HG03066 (cell line): ENCODE measurements at regions not wholly inside any gene's neighbourhood (a gene's known extent, or its start where the extent isn't known, plus 50 kb on each side); places are given as distances from the start of the nearest gene placed in this dataset.
"Not testable (repeated sequence)": the region's sequence is repeated elsewhere in the genome, so short reads cannot be mapped to it uniquely, and the experiment has no call there.

Experiments used
- ATAC-seq: cut with Tn5 transposase; IDR thresholded peaks from one replicate; pipeline ENCODE4 v1.9.1; 2021; ENCODE audit warnings: low read depth; ENCODE audit not compliant: unreplicated experiment

GRCh38 chr5:92956886-92957285 lies 624.1 kb downstream of the NR2F1-AS1 start:
- no peak for ATAC-seq

- no peak for ATAC-seq
Observed at GRCh38 chr5:92952243-92952642, 628.8 kb downstream of the NR2F1-AS1 start.

GRCh38 chr5:92951746-92952145 lies 629.3 kb downstream of the NR2F1-AS1 start:
- no peak for ATAC-seq

DNA sequence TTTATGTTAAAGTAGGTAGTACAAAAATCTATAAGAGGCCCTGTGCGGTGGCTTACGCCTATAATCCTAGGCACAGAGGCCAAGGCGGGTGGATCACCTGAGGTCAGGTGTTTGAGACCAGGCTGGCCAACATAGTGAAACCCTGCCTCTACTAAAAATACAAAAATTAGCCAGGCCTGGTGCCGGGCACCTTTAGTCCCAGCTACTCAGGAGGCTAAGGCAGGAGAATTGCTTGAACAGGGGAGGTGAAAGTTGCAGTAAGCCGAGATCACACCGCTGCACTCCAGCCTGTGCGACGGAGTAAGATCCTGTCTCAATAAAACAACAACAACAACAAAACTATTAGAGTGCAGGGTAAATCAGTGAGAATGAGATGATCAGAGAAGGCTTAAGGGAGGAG lies 634.5 kb downstream of the NR2F1-AS1 start:
- no peak for ATAC-seq

DNA sequence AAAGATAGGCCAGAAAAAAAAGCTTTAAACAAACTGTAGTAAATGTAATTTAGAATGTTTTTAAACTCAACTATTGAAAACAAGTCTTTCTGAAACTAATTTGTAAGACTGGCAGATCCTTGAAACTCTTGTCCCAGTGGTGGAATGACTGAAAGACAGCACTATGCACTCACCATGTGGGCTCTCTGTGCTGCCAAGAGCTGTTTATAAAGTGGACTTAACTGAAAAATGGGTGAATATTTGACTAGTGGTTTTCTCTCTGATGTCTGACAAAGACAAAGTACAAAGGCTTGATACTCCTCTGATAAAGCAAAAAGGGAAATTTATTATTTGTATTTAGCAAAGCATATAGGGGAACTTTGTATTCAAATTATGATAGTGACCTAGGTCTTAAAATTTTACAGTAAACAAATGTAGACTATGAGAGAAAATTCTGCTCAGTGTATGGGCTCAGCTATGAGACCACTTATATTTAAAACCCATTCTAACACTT lies 635.4 kb downstream of the NR2F1-AS1 start:
- no peak for ATAC-seq

DNA sequence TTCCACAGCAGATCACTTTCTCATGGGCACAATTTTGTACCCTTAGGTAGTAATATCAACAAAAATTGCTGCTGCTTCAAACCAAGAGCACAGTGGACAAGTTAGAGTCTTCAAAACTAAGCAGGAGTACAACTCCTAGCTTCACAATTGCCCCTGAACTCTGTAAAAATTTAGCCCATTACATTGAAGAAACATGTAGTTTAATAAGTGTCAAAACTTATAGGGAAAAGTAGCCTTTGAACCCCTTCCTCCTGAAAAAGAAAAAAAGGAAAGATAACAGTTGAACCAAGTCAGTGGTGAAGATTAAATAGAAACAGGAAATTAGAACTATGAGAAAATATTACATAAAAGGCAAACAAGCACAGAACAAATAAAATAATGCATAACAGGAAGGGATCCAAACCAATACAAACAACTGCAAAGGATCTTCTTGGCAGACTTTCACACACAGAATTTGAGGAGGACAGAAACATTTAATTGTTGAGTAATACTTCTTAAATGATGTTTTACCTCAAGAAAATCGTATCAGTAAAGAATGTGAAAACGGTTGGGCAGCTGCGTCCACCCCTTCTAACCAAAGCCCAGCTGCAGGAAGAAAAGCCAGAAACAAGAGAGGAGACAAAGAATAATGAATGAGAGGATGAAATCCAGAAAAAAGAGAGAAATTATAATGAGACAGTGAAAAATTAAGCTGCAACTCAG lies 636.0 kb downstream of the NR2F1-AS1 start:
- no peak for ATAC-seq

- no peak for ATAC-seq
Observed at GRCh38 chr5:92944337-92944736, 636.7 kb downstream of the NR2F1-AS1 start.

GRCh38 chr5:92942762-92943161 lies 638.3 kb downstream of the NR2F1-AS1 start:
- ATAC-seq: no peak

GRCh38 chr5:92941806-92942205 lies 639.2 kb downstream of the NR2F1-AS1 start:
- no peak for ATAC-seq

- no peak for ATAC-seq
Observed at GRCh38 chr5:92939428-92939827, 641.6 kb downstream of the NR2F1-AS1 start.

GRCh38 chr5:92937396-92937795 lies 643.6 kb downstream of the NR2F1-AS1 start:
- ATAC-seq: not testable (repeated sequence)

DNA sequence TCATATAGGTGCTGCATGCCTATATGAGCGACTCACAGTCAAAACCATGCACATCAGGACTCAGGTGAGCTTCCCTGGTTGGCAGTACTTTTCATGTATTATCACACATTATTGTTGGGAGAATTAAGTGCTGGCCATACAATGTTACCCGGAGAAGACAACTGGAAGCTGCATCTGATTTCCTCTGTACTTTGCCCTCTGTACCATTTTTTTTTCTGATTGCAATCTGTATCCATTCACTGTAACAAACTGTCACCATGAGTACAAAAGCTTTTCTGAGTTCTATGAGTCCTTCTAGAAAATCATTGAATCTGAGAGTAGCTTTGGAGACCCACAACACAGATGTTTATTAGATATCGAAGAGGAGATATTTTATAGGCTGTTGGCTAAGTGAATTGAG lies 651.0 kb downstream of the NR2F1-AS1 start:
- ATAC-seq: no peak

DNA sequence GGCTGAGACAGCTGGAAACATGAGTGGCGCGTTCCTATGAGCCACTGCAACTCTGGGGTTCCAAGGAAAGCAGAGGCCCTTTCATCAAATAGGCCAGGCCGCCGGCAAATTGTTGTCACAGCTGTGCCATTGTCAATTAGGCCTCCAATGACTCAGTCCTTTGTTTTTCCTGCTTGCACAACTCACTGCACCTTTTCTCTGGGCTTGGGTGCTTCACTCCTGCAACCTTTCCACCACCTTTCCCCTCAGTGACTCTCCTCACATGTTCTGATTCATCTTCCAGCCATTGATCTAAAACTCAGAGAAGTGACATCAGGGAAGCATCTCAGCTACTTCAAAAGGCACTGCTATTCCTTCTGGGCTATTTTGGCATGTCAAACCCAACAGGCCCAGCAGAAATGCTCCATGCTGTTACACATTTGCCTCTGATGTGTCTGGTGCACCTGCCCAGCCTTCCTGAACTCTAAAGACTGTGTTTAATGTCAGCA lies 653.7 kb downstream of the NR2F1-AS1 start:
- ATAC-seq: no peak

DNA sequence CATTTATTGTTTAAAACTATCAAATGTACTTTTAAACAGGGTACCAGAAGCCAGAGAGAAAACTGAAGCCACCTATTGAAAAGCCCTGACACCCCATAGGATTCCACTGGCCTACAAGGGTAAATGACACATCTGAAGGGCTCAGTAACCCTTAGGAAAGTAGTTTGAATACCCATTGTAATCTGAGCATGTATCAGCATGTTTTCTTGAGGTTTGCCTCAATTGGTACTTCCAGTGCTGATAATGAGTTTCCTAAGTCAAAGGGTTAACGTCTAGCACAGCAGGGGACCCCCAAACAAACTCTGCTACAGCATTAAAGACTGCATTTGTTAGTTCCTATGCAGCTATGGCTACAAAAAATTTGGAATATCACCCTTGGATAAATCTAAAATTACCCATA lies 657.1 kb downstream of the NR2F1-AS1 start:
- ATAC-seq: no peak

DNA sequence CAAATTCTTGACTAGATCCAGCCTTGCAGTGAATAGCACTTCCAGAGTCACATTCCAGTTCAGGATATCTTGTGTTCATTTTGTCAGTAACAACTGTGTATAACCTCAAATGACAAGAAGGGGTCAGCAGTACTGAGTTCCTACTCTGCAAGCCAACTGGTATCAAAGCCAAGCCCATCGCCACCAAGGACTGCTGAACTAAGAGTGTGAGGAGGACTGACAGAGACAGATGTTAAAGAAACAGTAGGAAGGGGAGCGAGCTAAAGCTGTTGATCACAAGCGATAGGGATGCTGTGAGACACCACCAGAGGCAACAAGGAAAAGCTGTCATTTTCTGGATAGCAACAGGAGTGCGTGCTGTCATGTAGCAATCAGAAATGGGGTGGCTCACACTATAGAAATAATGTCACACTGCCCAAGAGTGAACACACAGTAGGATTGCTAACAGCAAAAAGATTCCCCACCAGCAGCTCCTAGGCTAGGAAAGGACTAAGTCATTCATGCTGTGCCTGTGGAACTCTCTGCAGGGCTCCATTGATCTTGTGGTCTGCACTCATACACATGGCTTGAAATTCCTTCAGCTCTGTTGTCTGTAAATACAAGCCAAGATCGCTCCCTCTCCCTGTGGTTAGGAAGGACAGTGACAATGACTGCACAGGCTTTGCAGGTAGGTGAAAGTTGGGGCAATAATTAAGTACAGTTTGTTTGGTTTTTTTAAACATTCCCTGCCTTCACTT lies 658.6 kb downstream of the NR2F1-AS1 start:
- no peak for ATAC-seq

GRCh38 chr5:92917044-92917443 lies 664.0 kb downstream of the NR2F1-AS1 start:
- ATAC-seq: no peak

DNA sequence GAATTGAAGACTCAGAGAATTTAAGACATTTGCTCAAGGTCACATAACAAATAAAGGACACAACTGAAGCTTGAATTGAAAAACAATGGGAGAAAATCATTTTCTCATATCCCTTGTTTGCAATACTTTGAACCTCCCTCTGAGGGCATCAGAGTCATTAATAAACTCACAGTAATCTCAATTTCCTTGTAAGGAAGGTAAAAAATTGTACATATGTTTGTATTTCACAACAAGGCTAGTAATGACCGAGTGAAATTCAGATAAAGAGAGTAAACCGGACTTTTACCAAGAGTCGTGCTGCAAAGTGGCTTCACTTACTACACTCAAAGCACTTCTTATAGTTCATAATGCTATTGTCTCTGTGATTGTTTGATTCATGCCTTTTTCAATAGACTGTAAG lies 665.0 kb downstream of the NR2F1-AS1 start:
- ATAC-seq: no peak

DNA sequence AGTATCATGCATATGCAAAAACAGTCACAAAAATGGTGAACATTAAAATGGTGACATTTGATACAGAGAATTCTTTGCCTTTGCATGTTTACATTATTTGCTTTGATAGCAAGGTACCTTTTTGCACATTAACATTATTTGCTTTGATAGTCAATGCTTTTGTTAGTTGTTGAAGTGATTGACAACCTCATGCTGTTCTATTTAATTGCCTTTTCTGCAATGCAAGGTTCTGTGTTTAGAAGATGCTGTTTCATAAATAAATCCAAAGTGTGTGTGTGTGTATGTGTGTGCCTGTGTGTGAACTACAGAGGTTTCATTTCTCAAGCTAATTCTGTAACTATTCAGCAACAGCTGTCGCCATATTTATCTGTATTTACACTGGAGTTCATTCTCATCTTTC lies 668.7 kb downstream of the NR2F1-AS1 start:
- no peak for ATAC-seq

DNA sequence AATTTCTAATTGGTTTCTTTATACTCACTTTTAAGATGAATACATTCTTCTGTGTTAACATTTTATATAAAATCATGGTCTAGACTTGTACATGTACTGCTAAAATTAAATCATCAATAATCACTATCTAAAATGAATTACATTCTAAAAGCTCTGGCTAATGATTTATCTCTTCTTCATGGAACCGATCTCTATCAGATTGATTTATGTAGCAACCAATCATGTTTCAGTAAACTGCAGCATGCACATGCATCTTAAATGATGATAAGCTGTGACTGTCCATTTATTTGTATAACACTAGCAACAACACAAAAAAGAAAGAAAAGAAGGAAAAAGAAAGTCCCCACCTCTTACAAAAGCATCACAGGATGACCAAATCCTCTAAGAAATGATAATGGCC lies 669.2 kb downstream of the NR2F1-AS1 start:
- ATAC-seq: no peak

- no peak for ATAC-seq
Observed at GRCh38 chr5:92911293-92911692, 669.7 kb downstream of the NR2F1-AS1 start.

- ATAC-seq: no peak
Observed at GRCh38 chr5:92909602-92909962, 671.4 kb downstream of the NR2F1-AS1 start.
